K562 (cell line): ENCODE measurements at regions not wholly inside any gene's neighbourhood (a gene's known extent, or its start where the extent isn't known, plus 50 kb on each side); places are given as distances from the start of the nearest gene placed in this dataset.
A peak's percentile ranks its signal among the peaks of the same experiment; 100 is the strongest.

Source experiments
- ATAC-seq: fragments of 200-7000 bp; cut with Tn5 transposase; 3 replicates; pipeline ENCODE4 v1.9.1; 2020; ENCODE audit warnings: moderate library complexity
- BruUV-seq: library from RNA; stranded (reverse); fragments of 400-500 nt; replicated peaks from 2 replicates; lab custom pipeline; 2021; lab: Mats Ljungman, UMichigan
- CTCF ChIA-PET: fragments of 300-600 bp; formaldehyde crosslinking; extraction: SDS; loops from one replicate; lab custom pipeline; 2021; ENCODE audit warnings: low intra/inter-chr PET ratio; lab: Yijun Ruan, JAX
- POLR2A ChIA-PET: fragments of 300-600, 350-650 bp; sonication (Branson Sonifier 250); formaldehyde crosslinking; extraction: SDS; loops from one replicate; lab custom pipeline; 2021; ENCODE audit warnings: antibody characterized with exemption, inconsistent platforms; lab: Yijun Ruan, JAX
- DNase-seq, 4 experiments: peaks; one replicate each; pipeline versions ENCODE4 v3.0.0 to v3.0.0-alpha.2; 2011 to 2018; ENCODE audit warnings: low spot score in 3 of 4, mixed read lengths in 3 of 4; ENCODE audit errors: extremely low read depth in 1 of 4
- FAIRE-seq: peaks from 2 replicates; lab custom pipeline; 2011; peaks lifted over from hg19 to GRCh38; lab: Jason Lieb, UNC
- H2AFZ ChIP-seq: 2 replicates; pipeline ENCODE4 v1.6.0; 2011; ENCODE audit warnings: low read depth, low read length, control low read depth, inconsistent platforms
- H3K27ac ChIP-seq: fragments of 200-600 bp; 3 replicates; pipeline ENCODE4 v1.8.0; 2011; ENCODE audit warnings: low read depth, mild to moderate bottlenecking, control low read depth, inconsistent platforms, low read length, moderate library complexity, mixed read lengths; ENCODE audit errors: extremely low read depth
- H3K27me3 ChIP-seq, 2 experiments: fragments of 300-600 bp in 1 of 2; 2 replicates in 1 of 2; 3 replicates in 1 of 2; pipeline versions ENCODE4 v1.6.0 to v1.8.0; 2011; ENCODE audit warnings: inconsistent platforms in 2 of 2, low read length in 2 of 2, mild to moderate bottlenecking in 1 of 2, mixed read lengths in 1 of 2, moderate library complexity in 1 of 2; ENCODE audit not compliant: control insufficient read depth in 2 of 2, insufficient read depth in 2 of 2
- H3K36me3 ChIP-seq: fragments of 300-600 bp; 3 replicates; pipeline ENCODE4 v1.8.0; 2011; ENCODE audit warnings: mild to moderate bottlenecking, low read length, inconsistent platforms; ENCODE audit not compliant: control insufficient read depth, insufficient read depth
- H3K4me1 ChIP-seq, 2 experiments: fragments of 200-600 bp in 1 of 2; replicated peaks in 1 of 2; 2 replicates in 1 of 2; 3 replicates in 1 of 2; pipeline versions ENCODE4 v1.5.1 to v1.8.0; 2011; ENCODE audit warnings: inconsistent platforms in 2 of 2, low read length in 2 of 2, mild to moderate bottlenecking in 1 of 2, mixed read lengths in 1 of 2, moderate library complexity in 1 of 2; ENCODE audit not compliant: control insufficient read depth in 2 of 2, insufficient read depth in 2 of 2
- H3K4me2 ChIP-seq: 2 replicates; pipeline ENCODE4 v1.6.1; 2011; ENCODE audit warnings: low read length, control low read depth, inconsistent platforms, mixed read lengths; ENCODE audit not compliant: insufficient read depth
- H3K4me3 ChIP-seq: fragments of 200-600 bp; sonication (generic), shearing (Covaris generic); 2 replicates; pipeline ENCODE4 v1.5.1; 2016; ENCODE audit warnings: control low read depth, inconsistent platforms
- H3K79me2 ChIP-seq: fragments of 200-600 bp; 3 replicates; pipeline ENCODE4 v1.8.0; 2011; ENCODE audit warnings: low read length, inconsistent platforms; ENCODE audit not compliant: control insufficient read depth, insufficient read depth
- H3K9ac ChIP-seq, 2 experiments: 2 replicates each; pipeline versions ENCODE4 v1.6.0 to v1.6.1; 2011; ENCODE audit warnings: low read depth in 2 of 2, low read length in 2 of 2, control low read depth in 1 of 2, inconsistent platforms in 1 of 2, mild to moderate bottlenecking in 1 of 2, mixed read lengths in 1 of 2; ENCODE audit not compliant: insufficient read depth in 1 of 2
- H3K9me1 ChIP-seq: one replicate; pipeline ENCODE4 v1.6.0; 2011; ENCODE audit warnings: inconsistent platforms, mild to moderate bottlenecking, low read length, moderate library complexity; ENCODE audit not compliant: control insufficient read depth, insufficient read depth
- H3K9me3 ChIP-seq: replicated peaks from 2 replicates; pipeline ENCODE4 v1.5.1; 2011; ENCODE audit warnings: low read depth, low read length, inconsistent platforms; ENCODE audit not compliant: control insufficient read depth, insufficient read depth
- H4K20me1 ChIP-seq: replicated peaks from 2 replicates; pipeline ENCODE4 v1.6.1; 2011; ENCODE audit warnings: low read length, inconsistent platforms, mixed read lengths; ENCODE audit not compliant: control insufficient read depth, insufficient read depth
- ATF1 ChIP-seq, 2 experiments: fragments of 450-650 bp in 1 of 2; IDR thresholded peaks; 2 replicates each; pipeline ENCODE4 v1.6.1; 2016; ENCODE audit warnings: missing compliant biosample characterization in 1 of 2, missing genetic modification characterization in 1 of 2
- CREB1 ChIP-seq, 2 experiments: sonication (generic) in 1 of 2; formaldehyde crosslinking in 1 of 2; IDR thresholded peaks; 2 replicates each; pipeline versions ENCODE4 v1.6.1 to v1.8.0; 2012 to 2022; ENCODE audit warnings: inconsistent platforms in 1 of 2, mild to moderate bottlenecking in 1 of 2, missing genetic modification reagents in 1 of 2, moderate library complexity in 1 of 2
- NFE2 ChIP-seq: IDR thresholded peaks from 2 replicates; pipeline ENCODE4 v1.6.1; 2014; ENCODE audit warnings: antibody characterized with exemption, low read depth
- TARDBP ChIP-seq: fragments of 450-650 bp; IDR thresholded peaks from 2 replicates; pipeline ENCODE4 v1.6.1; 2016
- TCFL5 ChIP-seq: fragments of 250-450 bp; sonication (Bioruptor Pico); conservative IDR thresholded peaks from 2 replicates; pipeline ENCODE4 v1.6.1; 2021; ENCODE audit warnings: mild to moderate bottlenecking, moderate library complexity, matching md5 sums
- TFAM ChIP-seq: fragments of 250-450 bp; sonication (Bioruptor Pico); conservative IDR thresholded peaks from 2 replicates; pipeline ENCODE4 v1.5.0; 2021; ENCODE audit warnings: mild to moderate bottlenecking, moderate library complexity
- ZBTB40 ChIP-seq, 2 experiments: fragments of 450-650 bp in 1 of 2; sonication (generic) in 1 of 2; formaldehyde crosslinking in 1 of 2; IDR thresholded peaks; 2 replicates each; pipeline versions ENCODE4 v1.7.1 to v1.9.0; 2016 to 2022; ENCODE audit warnings: inconsistent platforms in 1 of 2, mild to moderate bottlenecking in 1 of 2, missing genetic modification reagents in 1 of 2
- ZNF232 ChIP-seq: sonication (generic); formaldehyde crosslinking; IDR thresholded peaks from 2 replicates; pipeline ENCODE4 v1.8.0; 2022; ENCODE audit warnings: mild to moderate bottlenecking, missing genetic modification reagents
- ZNF655 ChIP-seq: fragments of 250-450 bp; sonication (Bioruptor Pico); IDR thresholded peaks from 2 replicates; pipeline ENCODE4 v1.5.0; 2021
- ZNF740 ChIP-seq, 3 experiments: fragments of 200-800 bp in 1 of 3; sonication (Bioruptor generic) in 1 of 3; sonication (generic) in 1 of 3; formaldehyde crosslinking in 1 of 3; IDR thresholded peaks; 2 replicates each; pipeline versions ENCODE4 v1.6.1 to v1.8.0; 2016 to 2022; ENCODE audit warnings: mild to moderate bottlenecking in 2 of 3, missing compliant biosample characterization in 2 of 3, missing genetic modification characterization in 2 of 3, missing genetic modification reagents in 1 of 3
- WGBS: fragments of 100-300 bp; shearing (Covaris generic); methylation state at CpG from one replicate; pipeline ENCODE4 v1.1.6; 2016; ENCODE audit warnings: low coverage, mixed read lengths; ENCODE audit not compliant: insufficient coverage; ENCODE audit errors: missing lambda C conversion rate; 5-methylcytosine and 5-hydroxymethylcytosine counted together
- in situ Hi-C: fragments of 300-500 bp; cut with MboI; formaldehyde crosslinking; loops from 4 replicates; pipeline ENCODE4 v1.15.0; 2018; ENCODE audit warnings: inconsistent platforms, mixed read lengths
- intact Hi-C: fragments of 100-400 bp; cut with micrococcal nuclease; formaldehyde crosslinking; loops from 2 replicates; pipeline ENCODE4 v1.14.2; 2022

- H4K20me1 ChIP-seq, result no peaks in the 10 kb centered on the region
- H3K4me1 ChIP-seq, result peaks cover 0 to 5% of the 10 kb centered on the region in 2 experiments; a peak in 3 of 5 replicates
- WGBS, result 63% methylated on average over 7 of the region's 7 CpGs
- no peak overlapping the region for H3K4me2 ChIP-seq
- DNase-seq (no peak), ATAC-seq (no peak), FAIRE-seq (no peak)
- no TSS peak for BruUV-seq
- H3K9me1 ChIP-seq, result no peaks in the 10 kb centered on the region
- no peaks in the 10 kb centered on the region for H3K9me3 ChIP-seq
- peak overlapping the region; percentile 74 for H2AFZ ChIP-seq
- intact Hi-C loops (no loop called here), in situ Hi-C loops (no loop called here)
- CTCF ChIA-PET, result no interaction called here
- no peak overlapping the region for H3K27ac ChIP-seq
- H3K4me3 ChIP-seq, result no peak overlapping the region
- no peaks in the 10 kb centered on the region for H3K79me2 ChIP-seq
- peak overlapping the region in 1 of 2 experiments; percentile 27; a peak in 1 of 4 replicates for H3K9ac ChIP-seq
- POLR2A ChIA-PET, result interaction anchor here (0.8 to 1.1 kb wide), 3 partner anchors 10 to 183 kb away, joined by 3 to 5 read pairs (median 4); no protein-coding TSS in a partner anchor
- TF ChIP-seq TFAM, result no peak
- no peak for TF ChIP-seq ATF1 (CRISPR knock-in tag; IDR thresholded peaks at IDR 0.05)
- no peak for TF ChIP-seq ATF1 (tag; IDR thresholded peaks at IDR 0.05)
- no peak for TF ChIP-seq TCFL5 (CRISPR knock-in tag)
- TF ChIP-seq ZNF232 (CRISPR knock-in tag), result no peak
- no peak for TF ChIP-seq ZNF740 (CRISPR knock-in tag; IDR thresholded peaks at IDR 0.05)
- TF ChIP-seq ZNF740 (tag; IDR thresholded peaks at IDR 0.05), result no peak
- TF ChIP-seq NFE2, result no peak
- TF ChIP-seq CREB1 (IDR thresholded peaks at IDR 0.05), result no peak
- TF ChIP-seq CREB1 (CRISPR knock-in tag; IDR thresholded peaks at IDR 0.05), result no peak
- TF ChIP-seq ZBTB40 (IDR thresholded peaks at IDR 0.05), result no peak
- no peak for TF ChIP-seq ZBTB40 (CRISPR knock-in tag; IDR thresholded peaks at IDR 0.05)
- no peak for TF ChIP-seq ZNF655
- TF ChIP-seq TARDBP, result no peak
- H3K27me3 ChIP-seq, result no peaks in the 10 kb centered on the region
- no peaks in the 10 kb centered on the region for H3K36me3 ChIP-seq
Measured at GRCh38 chr1:91585982-91586381, 85.3 kb downstream of the CDC7 start.
